ENCODE measurements at regions not wholly inside any gene's neighbourhood (a gene's known extent, or its start where the extent isn't known, plus 50 kb on each side); places are given as distances from the start of the nearest gene placed in this dataset.

DNA sequence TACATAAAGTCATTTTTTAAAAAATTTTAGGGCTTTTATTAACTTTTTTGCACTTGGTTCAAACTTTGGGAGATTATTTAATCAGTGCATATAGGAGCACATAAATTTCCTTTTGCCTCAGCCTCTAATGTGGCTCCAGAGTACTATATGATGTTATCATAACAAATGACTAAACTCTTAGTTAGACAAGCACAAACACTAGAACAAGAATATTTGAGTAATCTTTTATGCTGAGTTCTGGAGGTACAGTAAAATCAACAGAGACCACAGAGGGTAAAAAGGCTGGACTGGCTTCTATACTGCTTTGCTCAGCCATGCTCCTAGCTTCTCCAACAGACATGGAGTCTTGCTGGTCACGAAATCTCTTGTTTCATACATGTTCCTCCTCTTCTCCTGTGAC is 52.5 kb upstream of the SGCD start:
- CTCF ChIA-PET = no interaction called here
- Histone ChIP-seq H3K79me2 (ENCODE audit: insufficient read depth, low read length) (no peaks in the 10 kb centered on the region), H2AFZ (ENCODE audit: low read depth, low read length, poor library complexity, severe bottlenecking) (no peak overlapping the region), H3K4me1 (ENCODE audit: control insufficient read depth in 1 of 2, insufficient read depth in 2 of 2, low read length in 2 of 2) (no peaks in the 10 kb centered on the region), H3K27ac (ENCODE audit: low read depth, low read length) (no peak overlapping the region), H3K27me3 (ENCODE audit: insufficient read depth, low read length) (no peaks in the 10 kb centered on the region), H3K36me3 (ENCODE audit: control insufficient read depth in 1 of 2, insufficient read depth in 2 of 2, low read length in 2 of 2) (no peaks in the 10 kb centered on the region), H4K20me1 (ENCODE audit: insufficient read depth) (no peaks in the 10 kb centered on the region), H3K9me2 (ENCODE audit: insufficient read depth) (no peaks in the 10 kb centered on the region), H3K4me2 (ENCODE audit: low read length) (no peak overlapping the region), H3K4me3 (replicated peaks in 1 of 2; ENCODE audit: low read depth in 1 of 2, low read length in 2 of 2) (no peak overlapping the region), H3K9me3 (ENCODE audit: control insufficient read depth in 1 of 2, insufficient read depth in 1 of 2, low read depth in 1 of 2, low read length in 2 of 2) (peaks cover 0 to 10% of the 10 kb centered on the region in 2 experiments; a peak in 2 of 4 replicates), H3K9ac (ENCODE audit: low read length) (no peak overlapping the region)
- BruUV-seq (replicated peaks) = no TSS peak
- TF ChIP-seq EZH2phosphoT487 (IDR thresholded peaks at IDR 0.05; ENCODE audit: borderline replicate concordance) (no peak), CBX3 (IDR thresholded peaks at IDR 0.05; ENCODE audit: low read depth) (no peak), EZH2 (IDR thresholded peaks at IDR 0.05) (no peak), YY1 (IDR thresholded peaks at IDR 0.05; ENCODE audit: extremely low read depth, insufficient replicate concordance, low read depth, low read length) (no peak), ZFX (IDR thresholded peaks at IDR 0.05) (no peak), ELF1 (IDR thresholded peaks at IDR 0.05; ENCODE audit: borderline replicate concordance, low read depth) (no peak), POLR2AphosphoS5 (IDR thresholded peaks at IDR 0.05; ENCODE audit: low read depth, low read length) (no peak), SP1 (IDR thresholded peaks at IDR 0.05; ENCODE audit: low read depth) (no peak)
- POLR2A ChIA-PET = no interaction called here
- no peak for DNase-seq (ENCODE audit: low read depth, low spot score)
- intact Hi-C loops (cut with micrococcal nuclease) = no loop called here
- no peak for ATAC-seq
- RAD21 ChIA-PET (ENCODE audit: low non-redundant PET in 1 of 2, low total read pairs in 2 of 2, uncharacterized antibody in 2 of 2, unreplicated experiment in 2 of 2) = no interaction called here
